Iris pigment epithelial cell (primary cell): ENCODE measurements at regions not wholly inside any gene's neighbourhood (a gene's known extent, or its start where the extent isn't known, plus 50 kb on each side); places are given as distances from the start of the nearest gene placed in this dataset.

Experiments
- DNase-seq: peaks from one replicate; pipeline ENCODE4 v3.0.0-alpha.2; 2011; ENCODE audit warnings: low read depth

GRCh38 chr5:72005671-72006070 is 101.6 kb upstream of the MAP1B start:
- no peak for DNase-seq

GRCh38 chr5:72006361-72006760 is 100.9 kb upstream of the MAP1B start:
- no peak for DNase-seq

- DNase-seq: no peak
Observed at GRCh38 chr5:72007336-72008111, 99.8 kb upstream of the MAP1B start.

GRCh38 chr5:72009280-72009679 is 98.0 kb upstream of the MAP1B start:
- no peak for DNase-seq

- no peak for DNase-seq
Observed at GRCh38 chr5:72010430-72010829, 96.8 kb upstream of the MAP1B start.

- DNase-seq: no peak
Observed at GRCh38 chr5:72012906-72013305, 94.4 kb upstream of the MAP1B start.

GRCh38 chr5:72013766-72014624 is 93.3 kb upstream of the MAP1B start:
- DNase-seq: peak; percentile 81

- peak; percentile 77 for DNase-seq
Observed at GRCh38 chr5:72015103-72015548, 92.1 kb upstream of the MAP1B start.

- DNase-seq: peak; percentile 75
Observed at GRCh38 chr5:72018143-72018803, 89.0 kb upstream of the MAP1B start.

GRCh38 chr5:72020161-72020983 is 86.9 kb upstream of the MAP1B start:
- no peak for DNase-seq

GRCh38 chr5:72021651-72022357 is 85.5 kb upstream of the MAP1B start:
- DNase-seq: no peak

GRCh38 chr5:72028382-72028781 is 78.9 kb upstream of the MAP1B start:
- no peak for DNase-seq

GRCh38 chr5:72030237-72030636 is 77.0 kb upstream of the MAP1B start:
- no peak for DNase-seq

- no peak for DNase-seq
Observed at GRCh38 chr5:72032788-72033187, 74.5 kb upstream of the MAP1B start.

- DNase-seq: no peak
Observed at GRCh38 chr5:72034770-72035169, 72.5 kb upstream of the MAP1B start.

- no peak for DNase-seq
Observed at GRCh38 chr5:72035831-72036230, 71.4 kb upstream of the MAP1B start.

GRCh38 chr5:72036951-72037350 is 70.3 kb upstream of the MAP1B start:
- peak; percentile 28 for DNase-seq

GRCh38 chr5:72040513-72040912 is 66.8 kb upstream of the MAP1B start:
- no peak for DNase-seq

- DNase-seq: no peak
Observed at GRCh38 chr5:72041654-72042053, 65.6 kb upstream of the MAP1B start.

GRCh38 chr5:72042097-72042496 is 65.2 kb upstream of the MAP1B start:
- DNase-seq: no peak

- no peak for DNase-seq
Observed at GRCh38 chr5:72045692-72046091, 61.6 kb upstream of the MAP1B start.
